ENCODE measurements at regions not wholly inside any gene's neighbourhood (a gene's known extent, or its start where the extent isn't known, plus 50 kb on each side); places are given as distances from the start of the nearest gene placed in this dataset.

- DNase-seq (ENCODE audit: low read depth) = no peak
Observed at GRCh38 chr15:62883938-62884479, 158.5 kb upstream of the TPM1 start.

GRCh38 chr15:62886431-62887071 lies 156.0 kb upstream of the TPM1 start:
- H3K4me3 ChIP-seq (ENCODE audit: low read depth, low read length) = no peak overlapping the region
- no peak for DNase-seq (ENCODE audit: low read depth)
- no peak for TF ChIP-seq CTCF (IDR thresholded peaks at IDR 0.05; ENCODE audit: insufficient read depth, low read depth, low read length, missing control alignments)

More at GRCh38 chr15:62883938-62884479, 158.5 kb upstream of the TPM1 start:
- H3K4me3 ChIP-seq (ENCODE audit: low read depth, low read length) = no peak overlapping the region
- no peak for TF ChIP-seq CTCF (IDR thresholded peaks at IDR 0.05; ENCODE audit: insufficient read depth, low read depth, low read length, missing control alignments)

GRCh38 chr15:62887113-62887570 lies 155.4 kb upstream of the TPM1 start:
- no peak overlapping the region for H3K4me3 ChIP-seq (ENCODE audit: low read depth, low read length)
- TF ChIP-seq CTCF (IDR thresholded peaks at IDR 0.05; ENCODE audit: insufficient read depth, low read depth, low read length, missing control alignments) = no peak
- DNase-seq (ENCODE audit: low read depth) = no peak

GRCh38 chr15:62888623-62889022 lies 153.9 kb upstream of the TPM1 start:
- DNase-seq (ENCODE audit: low read depth) = no peak
- no peak overlapping the region for H3K4me3 ChIP-seq (ENCODE audit: low read depth, low read length)
- TF ChIP-seq CTCF (IDR thresholded peaks at IDR 0.05; ENCODE audit: insufficient read depth, low read depth, low read length, missing control alignments) = no peak

- DNase-seq (ENCODE audit: low read depth) = no peak
- TF ChIP-seq CTCF (IDR thresholded peaks at IDR 0.05; ENCODE audit: insufficient read depth, low read depth, low read length, missing control alignments) = no peak
- H3K4me3 ChIP-seq (ENCODE audit: low read depth, low read length) = no peak overlapping the region
Observed at GRCh38 chr15:62889141-62889661, 153.3 kb upstream of the TPM1 start.

- H3K4me3 ChIP-seq (ENCODE audit: low read depth, low read length) = no peak overlapping the region
- no peak for TF ChIP-seq CTCF (IDR thresholded peaks at IDR 0.05; ENCODE audit: insufficient read depth, low read depth, low read length, missing control alignments)
- no peak for DNase-seq (ENCODE audit: low read depth)
Observed at GRCh38 chr15:62889734-62890505, 152.6 kb upstream of the TPM1 start.
